Suprapubic skin (tissue), 4 donors: ENCODE measurements at regions not wholly inside any gene's neighbourhood (a gene's known extent, or its start where the extent isn't known, plus 50 kb on each side); places are given as distances from the start of the nearest gene placed in this dataset.
"Not testable (repeated sequence)": the region's sequence is repeated elsewhere in the genome, so short reads cannot be mapped to it uniquely, and the experiment has no call there.

Experiments used
- DNase-seq, 2 donors: peaks; one replicate each; pipeline ENCODE4 v3.0.0-alpha.2; 2019; ENCODE audit warnings: low spot score in 2 of 2
- H3K27ac ChIP-seq: fragments of 200-600 bp; sonication (generic); one replicate; pipeline ENCODE4 v1.5.1; 2019
- H3K27me3 ChIP-seq: fragments of 200-600 bp; sonication (generic); one replicate; pipeline ENCODE4 v1.5.1; 2019
- H3K36me3 ChIP-seq: fragments of 200-600 bp; sonication (generic); one replicate; pipeline ENCODE4 v1.5.1; 2019
- H3K4me1 ChIP-seq: fragments of 200-600 bp; sonication (generic); one replicate; pipeline ENCODE4 v1.5.1; 2019
- H3K4me3 ChIP-seq: fragments of 200-600 bp; sonication (generic); one replicate; pipeline ENCODE4 v1.5.1; 2019; ENCODE audit warnings: mild to moderate bottlenecking
- H3K9me3 ChIP-seq: fragments of 200-600 bp; sonication (generic); one replicate; pipeline ENCODE4 v1.5.1; 2019
- CTCF ChIP-seq, 2 donors: fragments of 200-600 bp in 1 of 2; fragments of 450-650 bp in 1 of 2; sonication (generic) in 1 of 2; IDR thresholded peaks; one replicate each; pipeline ENCODE4 v1.5.1; 2016 to 2019; ENCODE audit warnings: antibody characterized with exemption in 2 of 2, mild to moderate bottlenecking in 1 of 2, moderate library complexity in 1 of 2
- EP300 ChIP-seq: sonication (generic); formaldehyde crosslinking; IDR thresholded peaks from one replicate; pipeline ENCODE4 v1.6.1; 2017; ENCODE audit warnings: antibody characterized with exemption
- POLR2A ChIP-seq, 2 donors: fragments of 450-650 bp; IDR thresholded peaks; one replicate each; pipeline ENCODE4 v1.6.1; 2017; ENCODE audit warnings: antibody characterized with exemption in 2 of 2, mild to moderate bottlenecking in 2 of 2, moderate library complexity in 2 of 2
- POLR2AphosphoS5 ChIP-seq, 3 donors: sonication (generic); formaldehyde crosslinking; IDR thresholded peaks; one replicate each; pipeline ENCODE4 v1.6.1; 2017; ENCODE audit warnings: antibody characterized with exemption in 3 of 3
- WGBS: methylation state at CpG from one replicate; pipeline ENCODE4 v1.1.5; 2018; 5-methylcytosine and 5-hydroxymethylcytosine counted together

GRCh38 chr13:53281677-53282076 lies 253.1 kb downstream of the OLFM4 start:
- H3K36me3 ChIP-seq, result no peaks in the 10 kb centered on the region
- DNase-seq, result no peak
- no peak overlapping the region for H3K4me3 ChIP-seq
- no peaks in the 10 kb centered on the region for H3K9me3 ChIP-seq
- H3K27ac ChIP-seq, result no peak overlapping the region
- no peak for TF ChIP-seq POLR2A (IDR thresholded peaks at IDR 0.05)
- TF ChIP-seq EP300, result no peak
- TF ChIP-seq CTCF (IDR thresholded peaks at IDR 0.05), result no peak
- TF ChIP-seq POLR2AphosphoS5 (IDR thresholded peaks at IDR 0.05), result no peak
- H3K27me3 ChIP-seq, result no peaks in the 10 kb centered on the region
- H3K4me1 ChIP-seq, result no peaks in the 10 kb centered on the region

- Histone ChIP-seq H3K36me3 (no peaks in the 10 kb centered on the region), H3K27me3 (no peaks in the 10 kb centered on the region), H3K4me1 (no peaks in the 10 kb centered on the region), H3K4me3 (no peak overlapping the region), H3K27ac (no peak overlapping the region), H3K9me3 (no peaks in the 10 kb centered on the region)
- no peak for TF ChIP-seq EP300
- TF ChIP-seq POLR2AphosphoS5 (IDR thresholded peaks at IDR 0.05), result no peak
- TF ChIP-seq CTCF (IDR thresholded peaks at IDR 0.05), result no peak
- no peak for TF ChIP-seq POLR2A (IDR thresholded peaks at IDR 0.05)
- DNase-seq, result no peak
- 73% methylated on average over 7 of the region's 7 CpGs for WGBS
Measured at GRCh38 chr13:53285896-53286430, 257.4 kb downstream of the OLFM4 start.

GRCh38 chr13:53298396-53298795 lies 269.8 kb downstream of the OLFM4 start:
- no peaks in the 10 kb centered on the region for H3K4me1 ChIP-seq
- H3K9me3 ChIP-seq, result no peaks in the 10 kb centered on the region
- DNase-seq, result no peak
- H3K27me3 ChIP-seq, result no peaks in the 10 kb centered on the region
- no peaks in the 10 kb centered on the region for H3K36me3 ChIP-seq
- no peak overlapping the region for H3K4me3 ChIP-seq
- no peak overlapping the region for H3K27ac ChIP-seq
- no peak for TF ChIP-seq EP300
- TF ChIP-seq CTCF (IDR thresholded peaks at IDR 0.05), result no peak
- no peak for TF ChIP-seq POLR2AphosphoS5 (IDR thresholded peaks at IDR 0.05)
- no peak for TF ChIP-seq POLR2A (IDR thresholded peaks at IDR 0.05)
- 94% methylated on average over 1 of the region's 1 CpG for WGBS

GRCh38 chr13:53301449-53301848 lies 272.8 kb downstream of the OLFM4 start:
- Histone ChIP-seq H3K36me3 (no peaks in the 10 kb centered on the region), H3K27ac (no peak overlapping the region), H3K9me3 (no peaks in the 10 kb centered on the region), H3K27me3 (no peaks in the 10 kb centered on the region), H3K4me1 (no peaks in the 10 kb centered on the region), H3K4me3 (no peak overlapping the region)
- DNase-seq, result no peak
- 19% methylated on average over 3 of the region's 3 CpGs for WGBS
- no peak for TF ChIP-seq CTCF (IDR thresholded peaks at IDR 0.05)
- TF ChIP-seq EP300, result no peak
- TF ChIP-seq POLR2A (IDR thresholded peaks at IDR 0.05), result no peak
- no peak for TF ChIP-seq POLR2AphosphoS5 (IDR thresholded peaks at IDR 0.05)

- H3K9me3 ChIP-seq, H3K36me3 ChIP-seq, H3K4me3 ChIP-seq, H3K27me3 ChIP-seq, H3K4me1 ChIP-seq, DNase-seq, H3K27ac ChIP-seq: not testable (repeated sequence)
- 80% methylated on average over 1 of the region's 1 CpG for WGBS
Measured at GRCh38 chr13:53305419-53305818, 276.8 kb downstream of the OLFM4 start.

- H3K36me3 ChIP-seq, result no peaks in the 10 kb centered on the region
- H3K27ac ChIP-seq, result no peak overlapping the region
- 80% methylated on average over 4 of the region's 4 CpGs for WGBS
- TF ChIP-seq POLR2A (IDR thresholded peaks at IDR 0.05), result no peak
- TF ChIP-seq CTCF (IDR thresholded peaks at IDR 0.05), result no peak
- TF ChIP-seq EP300, result no peak
- H3K4me3 ChIP-seq, result no peak overlapping the region
- no peaks in the 10 kb centered on the region for H3K4me1 ChIP-seq
- H3K9me3 ChIP-seq, result no peaks in the 10 kb centered on the region
- no peak for DNase-seq
- H3K27me3 ChIP-seq, result no peaks in the 10 kb centered on the region
Measured at GRCh38 chr13:53310786-53311185, 282.2 kb downstream of the OLFM4 start.
